Esophagus squamous epithelium (tissue), 5 donors: ENCODE measurements at regions not wholly inside any gene's neighbourhood (a gene's known extent, or its start where the extent isn't known, plus 50 kb on each side); places are given as distances from the start of the nearest gene placed in this dataset.
"Not testable (repeated sequence)": the region's sequence is repeated elsewhere in the genome, so short reads cannot be mapped to it uniquely, and the experiment has no call there.

Experiments
- DNase-seq: peaks from one replicate; lab custom pipeline; 2025; lab: John Stamatoyannopoulos, UW
- H3K27ac ChIP-seq, 4 donors: fragments of 200-600 bp; sonication (generic); one replicate each; pipeline ENCODE4 v1.5.1; 2016 to 2019; ENCODE audit warnings: mild to moderate bottlenecking in 1 of 4
- H3K27me3 ChIP-seq, 4 donors: fragments of 200-600 bp; sonication (generic); 1 replicate in 3 of 4; 2 replicates in 1 of 4; pipeline versions ENCODE4 v1.5.1 to v1.6.0; 2017 to 2021; ENCODE audit warnings: antibody characterized with exemption in 1 of 4
- H3K36me3 ChIP-seq, 3 donors: fragments of 200-600 bp; sonication (generic); one replicate each; pipeline ENCODE4 v1.5.1; 2016 to 2019
- H3K4me1 ChIP-seq, 3 donors: fragments of 200-600 bp; sonication (generic); one replicate each; pipeline ENCODE4 v1.5.1; 2017 to 2019
- H3K4me3 ChIP-seq, 4 donors: fragments of 200-600 bp; sonication (generic); 1 replicate in 3 of 4; 2 replicates in 1 of 4; pipeline ENCODE4 v1.5.1; 2016 to 2019; ENCODE audit warnings: mild to moderate bottlenecking in 2 of 4, moderate library complexity in 1 of 4
- H3K9me3 ChIP-seq, 3 donors: fragments of 200-600 bp; sonication (generic); one replicate each; pipeline ENCODE4 v1.5.1; 2016 to 2019
- WGBS, 2 donors: methylation state at CpG; one replicate each; pipeline ENCODE4 v1.1.5; 2018; 5-methylcytosine and 5-hydroxymethylcytosine counted together
- intact Hi-C: fragments of 100-400 bp; cut with DNase I; formaldehyde crosslinking; loops from one replicate; pipeline ENCODE4 v1.15.0; 2022
- donor health status: DM: yes; HTN: yes; CAD: no.

- H3K4me3 ChIP-seq, DNase-seq, H3K4me1 ChIP-seq, H3K27me3 ChIP-seq, intact Hi-C loops, H3K36me3 ChIP-seq, H3K9me3 ChIP-seq, H3K27ac ChIP-seq: not testable (repeated sequence)
- 78% methylated on average over 7 of the region's 11 CpGs; no CpG with 5 or more reads in 1 of the 2 donors for WGBS, 2 donors
Observed at GRCh38 chr17:16837468-16838266, 134.3 kb downstream of the TNFRSF13B start.

- H3K4me1 ChIP-seq, result peaks cover 0 to 14% (median 0%) of the 10 kb centered on the region in 3 donors
- H3K27me3 ChIP-seq, H3K4me3 ChIP-seq, H3K9me3 ChIP-seq, intact Hi-C loops, DNase-seq, H3K36me3 ChIP-seq, H3K27ac ChIP-seq: not testable (repeated sequence)
- WGBS, 2 donors, result 20 to 44% methylated on average over 2 to 3 of the region's 12 CpGs
Observed at GRCh38 chr17:16836315-16836915, 135.5 kb downstream of the TNFRSF13B start.

GRCh38 chr17:16833517-16833916 lies 138.4 kb downstream of the TNFRSF13B start:
- H3K9me3 ChIP-seq, intact Hi-C loops, DNase-seq, H3K27ac ChIP-seq, H3K27me3 ChIP-seq, H3K36me3 ChIP-seq, H3K4me3 ChIP-seq: not testable (repeated sequence)
- H3K4me1 ChIP-seq, result peaks cover 0 to 14% (median 0%) of the 10 kb centered on the region in 3 donors
- WGBS, 2 donors, result 64% methylated on average over 3 of the region's 12 CpGs; no CpG with 5 or more reads in 1 of the 2 donors

GRCh38 chr17:16832853-16833252 lies 139.1 kb downstream of the TNFRSF13B start:
- DNase-seq, H3K9me3 ChIP-seq, H3K4me3 ChIP-seq, H3K36me3 ChIP-seq, H3K27me3 ChIP-seq, intact Hi-C loops: not testable (repeated sequence)
- peaks cover 0 to 14% (median 0%) of the 10 kb centered on the region in 3 donors for H3K4me1 ChIP-seq
- H3K27ac ChIP-seq, result peak overlapping the region in 1 of 4 donors; percentile 54
- WGBS, 2 donors, result 40% methylated on average over 2 of the region's 8 CpGs; no CpG with 5 or more reads in 1 of the 2 donors

- H3K27me3 ChIP-seq, H3K36me3 ChIP-seq, H3K9me3 ChIP-seq, intact Hi-C loops, DNase-seq: not testable (repeated sequence)
- H3K4me1 ChIP-seq, result peaks cover 0 to 14% (median 0%) of the 10 kb centered on the region in 3 donors
- WGBS, 2 donors, result 60% methylated on average over 3 of the region's 14 CpGs; no CpG with 5 or more reads in 1 of the 2 donors
- H3K4me3 ChIP-seq, result peak overlapping the region in 1 of 4 donors; percentile 26
- H3K27ac ChIP-seq, result peak overlapping the region in 1 of 4 donors; percentile 58
Observed at GRCh38 chr17:16832206-16832605, 139.7 kb downstream of the TNFRSF13B start.

- 85% methylated on average over 3 of the region's 6 CpGs; no CpG with 5 or more reads in 1 of the 2 donors for WGBS, 2 donors
- H3K4me1 ChIP-seq, H3K4me3 ChIP-seq, H3K27ac ChIP-seq, H3K9me3 ChIP-seq, H3K27me3 ChIP-seq, intact Hi-C loops, H3K36me3 ChIP-seq, DNase-seq: not testable (repeated sequence)
Observed at GRCh38 chr17:16830770-16831169, 140.7 kb downstream of the CCDC144A start.

- H3K27me3 ChIP-seq, H3K27ac ChIP-seq, H3K4me3 ChIP-seq, H3K36me3 ChIP-seq, H3K9me3 ChIP-seq, intact Hi-C loops, DNase-seq, H3K4me1 ChIP-seq: not testable (repeated sequence)
- WGBS, 2 donors, result no CpG with 5 or more reads among the region's 12 CpGs
Observed at GRCh38 chr17:16830219-16830618, 140.2 kb downstream of the CCDC144A start.
